HepG2 (cell line): ENCODE measurements at regions not wholly inside any gene's neighbourhood (a gene's known extent, or its start where the extent isn't known, plus 50 kb on each side); places are given as distances from the start of the nearest gene placed in this dataset.

Source experiments
- ATAC-seq: fragments of 200-7000 bp; cut with Tn5 transposase; 3 replicates; pipeline ENCODE4 v1.9.1; 2020; ENCODE audit warnings: mild to moderate bottlenecking, moderate library complexity
- BruUV-seq: library from RNA; stranded (reverse); fragments of 400-500 nt; replicated peaks from 2 replicates; lab custom pipeline; 2021; lab: Mats Ljungman, UMichigan
- CTCF ChIA-PET: fragments of 300-600 bp; formaldehyde crosslinking; extraction: SDS; loops from one replicate; lab custom pipeline; 2021; ENCODE audit warnings: low total read pairs, inconsistent platforms, low intra/inter-chr PET ratio; lab: Yijun Ruan, JAX
- POLR2A ChIA-PET: fragments of 350-600 bp; sonication (Branson Sonifier 250); formaldehyde crosslinking; loops from one replicate; lab custom pipeline; 2020; ENCODE audit warnings: antibody characterized with exemption, inconsistent platforms; lab: Yijun Ruan, JAX
- DNase-seq: peaks from one replicate; pipeline ENCODE4 v3.0.0-alpha.2; 2015; ENCODE audit warnings: low spot score
- FAIRE-seq: peaks from 3 replicates; lab custom pipeline; 2011; peaks lifted over from hg19 to GRCh38; lab: Jason Lieb, UNC
- H2AFZ ChIP-seq: one replicate; pipeline ENCODE4 v1.6.1; 2011; ENCODE audit warnings: low read length, inconsistent platforms
- H3K27ac ChIP-seq: fragments of 300-600 bp; 3 replicates; pipeline ENCODE4 v1.8.0; 2011; ENCODE audit warnings: mixed run types, mild to moderate bottlenecking, mixed read lengths, low read length, inconsistent platforms; ENCODE audit not compliant: insufficient read depth; ENCODE audit errors: extremely low read length
- H3K27me3 ChIP-seq, 2 experiments: fragments of 200-600 bp in 1 of 2; 2 replicates in 1 of 2; 3 replicates in 1 of 2; pipeline versions ENCODE4 v1.6.0 to v1.8.0; 2011; ENCODE audit warnings: low read length in 2 of 2, mild to moderate bottlenecking in 2 of 2, moderate library complexity in 2 of 2, inconsistent platforms in 1 of 2; ENCODE audit not compliant: insufficient read depth in 2 of 2, control insufficient read depth in 1 of 2
- H3K36me3 ChIP-seq, 2 experiments: fragments of 200-600 bp in 1 of 2; replicated peaks in 1 of 2; 2 replicates in 1 of 2; 3 replicates in 1 of 2; pipeline versions ENCODE4 v1.5.1 to v1.8.0; 2011; ENCODE audit warnings: low read length in 2 of 2, inconsistent platforms in 1 of 2; ENCODE audit not compliant: insufficient read depth in 2 of 2, control insufficient read depth in 1 of 2
- H3K4me1 ChIP-seq: 2 replicates; pipeline ENCODE4 v1.5.1; 2012; ENCODE audit warnings: low read length, inconsistent platforms; ENCODE audit not compliant: insufficient read depth
- H3K4me2 ChIP-seq: 2 replicates; pipeline ENCODE4 v1.6.0; 2011; ENCODE audit warnings: low read depth, low read length, inconsistent platforms
- H3K4me3 ChIP-seq, 3 experiments: fragments of 200-600 bp in 1 of 3; sonication (generic), shearing (Covaris generic) in 1 of 3; replicated peaks in 1 of 3; 2 replicates each; pipeline ENCODE4 v1.5.1; 2011 to 2016; ENCODE audit warnings: low read length in 3 of 3, inconsistent platforms in 2 of 3, low read depth in 2 of 3, mild to moderate bottlenecking in 2 of 3, control low read depth in 1 of 3, mixed read lengths in 1 of 3; ENCODE audit not compliant: insufficient read depth in 1 of 3
- H3K79me2 ChIP-seq: one replicate; pipeline ENCODE4 v1.6.1; 2011; ENCODE audit warnings: low read length, inconsistent platforms; ENCODE audit not compliant: insufficient read depth
- H3K9ac ChIP-seq: 2 replicates; pipeline ENCODE4 v1.6.0; 2011; ENCODE audit warnings: mild to moderate bottlenecking, low read depth, low read length, inconsistent platforms; ENCODE audit not compliant: insufficient read depth
- H3K9me3 ChIP-seq: 2 replicates; pipeline ENCODE4 v1.5.1; 2012; ENCODE audit warnings: mild to moderate bottlenecking, low read length
- H4K20me1 ChIP-seq: 2 replicates; pipeline ENCODE4 v1.6.0; 2011; ENCODE audit warnings: inconsistent platforms, mild to moderate bottlenecking, low read length, moderate library complexity; ENCODE audit not compliant: insufficient read depth
- AFF4 ChIP-seq: sonication (generic); formaldehyde crosslinking; IDR thresholded peaks from 2 replicates; pipeline ENCODE4 v1.4.0; 2020; ENCODE audit warnings: missing genetic modification reagents
- CEBPG ChIP-seq: IDR thresholded peaks from 2 replicates; pipeline ENCODE4 v1.6.1; 2016
- FOXA3 ChIP-seq: IDR thresholded peaks from 2 replicates; pipeline ENCODE4 v1.6.1; 2016; ENCODE audit warnings: missing genetic modification reagents, missing compliant biosample characterization
- MBD4 ChIP-seq: IDR thresholded peaks from 2 replicates; pipeline ENCODE4 v1.6.1; 2012; ENCODE audit warnings: low read length, inconsistent platforms, borderline replicate concordance
- SNAPC5 ChIP-seq: sonication (generic); formaldehyde crosslinking; IDR thresholded peaks from 2 replicates; pipeline ENCODE4 v1.8.1; 2023; ENCODE audit warnings: mild to moderate bottlenecking, missing genetic modification reagents, borderline replicate concordance
- SOX13 ChIP-seq, 3 experiments: fragments of 450-650 bp in 1 of 3; sonication (generic) in 1 of 3; formaldehyde crosslinking in 1 of 3; IDR thresholded peaks in 2 of 3; conservative IDR thresholded peaks in 1 of 3; 2 replicates each; pipeline versions ENCODE4 v1.5.0 to v1.6.1; 2016 to 2020; ENCODE audit warnings: antibody characterized with exemption in 1 of 3, mild to moderate bottlenecking in 1 of 3, missing compliant biosample characterization in 1 of 3, missing genetic modification reagents in 1 of 3, moderate library complexity in 1 of 3
- SOX6 ChIP-seq, 2 experiments: fragments of 450-650 bp in 1 of 2; sonication (generic) in 1 of 2; formaldehyde crosslinking in 1 of 2; IDR thresholded peaks; 2 replicates each; pipeline versions ENCODE4 v1.4.0 to v1.6.1; 2017 to 2020; ENCODE audit warnings: antibody characterized with exemption in 1 of 2, mild to moderate bottlenecking in 1 of 2, missing genetic modification reagents in 1 of 2
- STAT6 ChIP-seq: sonication (generic); formaldehyde crosslinking; IDR thresholded peaks from 2 replicates; pipeline ENCODE4 v1.4.0; 2020; ENCODE audit warnings: missing genetic modification reagents, mild to moderate bottlenecking, borderline replicate concordance
- XRCC5 ChIP-seq: fragments of 200-400 bp; formaldehyde crosslinking; optimal IDR thresholded peaks from 2 replicates; pipeline ENCODE3; 2017; ENCODE audit warnings: mild to moderate bottlenecking, low read length
- ZBTB21 ChIP-seq: sonication (generic); formaldehyde crosslinking; IDR thresholded peaks from 2 replicates; pipeline ENCODE4 v1.4.0; 2020; ENCODE audit warnings: missing genetic modification reagents
- ZBTB43 ChIP-seq: sonication (generic); formaldehyde crosslinking; conservative IDR thresholded peaks from 2 replicates; pipeline ENCODE4 v1.4.0; 2020; ENCODE audit warnings: missing genetic modification reagents
- ZMAT5 ChIP-seq: sonication (generic); formaldehyde crosslinking; IDR thresholded peaks from 2 replicates; pipeline ENCODE4 v1.5.0; 2020; ENCODE audit warnings: mild to moderate bottlenecking, low read depth, missing genetic modification reagents, borderline replicate concordance
- WGBS: methylation state at CpG from one replicate; pipeline ENCODE4 v1.1.6; 2017; ENCODE audit warnings: low lambda C conversion rate; 5-methylcytosine and 5-hydroxymethylcytosine counted together
- in situ Hi-C: cut with HindIII; loops from 2 replicates; pipeline ENCODE4 v1.10.0; 2017; ENCODE audit warnings: low pct_unique_long_range_greater_than_20kb; ENCODE audit not compliant: extremely low pct_ligation_motif_present
- intact Hi-C: fragments of 100-400 bp; cut with micrococcal nuclease; formaldehyde crosslinking; loops from one replicate; pipeline ENCODE4 v1.10.0; 2022; ENCODE audit not compliant: unreplicated experiment

- FAIRE-seq (no peak), ATAC-seq (no peak), DNase-seq (no peak)
- no peak overlapping the region for H3K27ac ChIP-seq
- CTCF ChIA-PET, result no interaction called here
- no peak overlapping the region for H3K4me2 ChIP-seq
- POLR2A ChIA-PET, result no interaction called here
- H3K79me2 ChIP-seq, result no peaks in the 10 kb centered on the region
- no peak overlapping the region for H3K4me3 ChIP-seq
- BruUV-seq, result no TSS peak
- no peak overlapping the region for H3K9ac ChIP-seq
- H3K4me1 ChIP-seq, result peaks cover 35% of the 10 kb centered on the region
- intact Hi-C loops (no loop called here), in situ Hi-C loops (no loop called here)
- no peaks in the 10 kb centered on the region for H4K20me1 ChIP-seq
- H3K9me3 ChIP-seq, result no peaks in the 10 kb centered on the region
- 20% methylated on average over 2 of the region's 2 CpGs for WGBS
- no peaks in the 10 kb centered on the region for H3K36me3 ChIP-seq
- no peak overlapping the region for H2AFZ ChIP-seq
- no peaks in the 10 kb centered on the region for H3K27me3 ChIP-seq
- TF ChIP-seq STAT6 (CRISPR knock-in tag) (no peak), SOX6 (IDR thresholded peaks at IDR 0.05) (no peak), SOX6 (CRISPR knock-in tag; IDR thresholded peaks at IDR 0.05) (peak; percentile 22; the same call in 1 of the 2 replicates), MBD4 (no peak), ZBTB43 (CRISPR knock-in tag) (no peak), SNAPC5 (CRISPR knock-in tag) (no peak), ZBTB21 (CRISPR knock-in tag) (no peak), CEBPG (CRISPR knock-in tag) (0 out of 2 replicates have a peak, but pooled peaks have one; percentile 18), AFF4 (CRISPR knock-in tag) (no peak), FOXA3 (peak; percentile 33; the same call in 1 of the 2 replicates), XRCC5 (no peak), ZMAT5 (CRISPR knock-in tag) (no peak), SOX13 (IDR thresholded peaks at IDR 0.05) (no peak), SOX13 (CRISPR knock-in tag; conservative IDR thresholded peaks at IDR 0.05 in 1 of 2, IDR thresholded peaks at IDR 0.05 in 1 of 2) (peak in 1 of 2 experiments; percentile 24; a peak in 1 of 4 replicates)
Observed at GRCh38 chr6:134674562-134674961, 275.3 kb downstream of the ALDH8A1 start.
